B cell (primary cell): ENCODE measurements at regions not wholly inside any gene's neighbourhood (a gene's known extent, or its start where the extent isn't known, plus 50 kb on each side); places are given as distances from the start of the nearest gene placed in this dataset.

ENCODE experiments used
- ATAC-seq: fragments of 200-7000 bp; cut with Tn5 transposase; one replicate; pipeline ENCODE4 v1.10.0; 2021; ENCODE audit warnings: low read depth, mild to moderate bottlenecking, moderate number of reproducible peaks, moderate library complexity
- CTCF ChIA-PET: fragments of 350-600 bp; sonication (Branson Sonifier 250); formaldehyde crosslinking; loops from one replicate; lab custom pipeline; 2021; ENCODE audit warnings: antibody characterized with exemption, inconsistent platforms; lab: Charles Lee
- POLR2A ChIA-PET: fragments of 350-600 bp; sonication (Branson Sonifier 250); formaldehyde crosslinking; loops from one replicate; lab custom pipeline; 2021; ENCODE audit warnings: antibody characterized with exemption; lab: Charles Lee
- DNase-seq: peaks from one replicate; pipeline ENCODE4 v3.0.0; 2013
- H2AFZ ChIP-seq: 2 replicates; pipeline ENCODE4 v1.6.1; 2012; ENCODE audit warnings: mild to moderate bottlenecking, low read depth, low read length; ENCODE audit not compliant: insufficient read depth, poor library complexity, severe bottlenecking
- H3K27ac ChIP-seq, 2 donors: 1 replicate in 1 of 2; 2 replicates in 1 of 2; pipeline ENCODE4 v1.5.1; 2012 to 2013; ENCODE audit warnings: low read length in 2 of 2, mild to moderate bottlenecking in 2 of 2, moderate library complexity in 1 of 2
- H3K27me3 ChIP-seq, 4 experiments: fragments of 200-600 bp in 1 of 4; sonication (generic) in 1 of 4; replicated peaks in 1 of 4; 1 replicate in 2 of 4; 2 replicates in 2 of 4; pipeline versions ENCODE4 v1.6.1 to v1.7.0; 2013 to 2016; ENCODE audit warnings: low read length in 3 of 4, mild to moderate bottlenecking in 2 of 4, mixed read lengths in 1 of 4, moderate library complexity in 1 of 4; ENCODE audit not compliant: insufficient read depth in 4 of 4, control insufficient read depth in 3 of 4; ENCODE audit errors: control extremely low read depth in 1 of 4
- H3K36me3 ChIP-seq, 2 experiments: replicated peaks in 1 of 2; 1 replicate in 1 of 2; 2 replicates in 1 of 2; pipeline versions ENCODE4 v1.6.1 to v1.7.1; 2013; ENCODE audit warnings: low read length in 1 of 2; ENCODE audit not compliant: insufficient read depth in 2 of 2, control insufficient read depth in 1 of 2; ENCODE audit errors: control extremely low read depth in 1 of 2, extremely low read depth in 1 of 2
- H3K4me1 ChIP-seq, 2 donors: fragments of 200-600 bp in 1 of 2; sonication (generic) in 1 of 2; 1 replicate in 1 of 2; 2 replicates in 1 of 2; pipeline versions ENCODE4 v1.5.1 to v1.6.1; 2013 to 2017; ENCODE audit warnings: low read length in 2 of 2; ENCODE audit not compliant: control insufficient read depth in 2 of 2, insufficient read depth in 2 of 2
- H3K4me2 ChIP-seq: replicated peaks from 2 replicates; pipeline ENCODE3; 2012; ENCODE audit warnings: mild to moderate bottlenecking, low read depth, low read length; ENCODE audit not compliant: poor library complexity, severe bottlenecking
- H3K4me3 ChIP-seq, 5 experiments: fragments of 200-600 bp in 1 of 5; sonication (generic) in 1 of 5; 1 replicate in 3 of 5; 2 replicates in 2 of 5; pipeline versions ENCODE4 v1.5.1 to v1.7.0; 2011 to 2016; ENCODE audit warnings: low read length in 4 of 5, mild to moderate bottlenecking in 4 of 5, low read depth in 2 of 5, control low read depth in 1 of 5, moderate library complexity in 1 of 5; ENCODE audit not compliant: insufficient read depth in 1 of 5; ENCODE audit errors: control extremely low read depth in 1 of 5, extremely low read depth in 1 of 5
- H3K79me2 ChIP-seq: fragments of 200-600 bp; sonication (generic); one replicate; pipeline ENCODE4 v1.6.0; 2016; ENCODE audit warnings: low read length; ENCODE audit not compliant: control insufficient read depth, insufficient read depth
- H3K9ac ChIP-seq: fragments of 200-600 bp; sonication (generic); 2 replicates; pipeline ENCODE4 v1.6.1; 2017; ENCODE audit warnings: mild to moderate bottlenecking, low read length, moderate library complexity
- H3K9me3 ChIP-seq, 3 donors: one replicate each; pipeline versions ENCODE4 v1.6.1 to v1.7.1; 2013; ENCODE audit warnings: low read length in 2 of 3; ENCODE audit not compliant: control insufficient read depth in 2 of 3, insufficient read depth in 1 of 3; ENCODE audit errors: control extremely low read depth in 1 of 3
- H4K20me1 ChIP-seq: 2 replicates; pipeline ENCODE4 v1.6.0; 2012; ENCODE audit warnings: mild to moderate bottlenecking, low read length; ENCODE audit not compliant: insufficient read depth, control insufficient read depth, poor library complexity, severe bottlenecking
- H3K27ac Mint-ChIP-seq: one replicate; pipeline ENCODE4 v1.8.0; 2021; ENCODE audit warnings: mixed read lengths
- H3K27me3 Mint-ChIP-seq: one replicate; pipeline ENCODE4 v1.8.0; 2021; ENCODE audit warnings: mixed read lengths
- H3K4me1 Mint-ChIP-seq: one replicate; pipeline ENCODE4 v1.8.0; 2021; ENCODE audit warnings: mixed read lengths
- H3K4me3 Mint-ChIP-seq: one replicate; pipeline ENCODE4 v1.8.0; 2021; ENCODE audit warnings: mixed read lengths
- H3K9me3 Mint-ChIP-seq: one replicate; pipeline ENCODE4 v1.8.0; 2022; ENCODE audit warnings: mixed read lengths; ENCODE audit not compliant: insufficient read depth
- EZH2 ChIP-seq: IDR thresholded peaks from 2 replicates; pipeline ENCODE4 v1.6.1; 2012; ENCODE audit warnings: borderline replicate concordance, low read depth, mild to moderate bottlenecking, moderate library complexity, low read length; ENCODE audit not compliant: insufficient read depth, poor library complexity, severe bottlenecking
- WGBS: methylation state at CpG from one replicate; pipeline ENCODE4 v1.1.5; 2013; ENCODE audit warnings: missing lambda C conversion rate; ENCODE audit not compliant: insufficient coverage; 5-methylcytosine and 5-hydroxymethylcytosine counted together
- intact Hi-C: fragments of 100-400 bp; cut with micrococcal nuclease; formaldehyde crosslinking; loops from one replicate; pipeline ENCODE4 v1.10.0; 2022
- TF ChIP-seq, protein P1 (sequence below): fragments of 200-600 bp; IDR thresholded peaks from one replicate; pipeline ENCODE4 v1.8.0; 2022; ENCODE audit warnings: antibody characterized with exemption, mild to moderate bottlenecking

DNA sequence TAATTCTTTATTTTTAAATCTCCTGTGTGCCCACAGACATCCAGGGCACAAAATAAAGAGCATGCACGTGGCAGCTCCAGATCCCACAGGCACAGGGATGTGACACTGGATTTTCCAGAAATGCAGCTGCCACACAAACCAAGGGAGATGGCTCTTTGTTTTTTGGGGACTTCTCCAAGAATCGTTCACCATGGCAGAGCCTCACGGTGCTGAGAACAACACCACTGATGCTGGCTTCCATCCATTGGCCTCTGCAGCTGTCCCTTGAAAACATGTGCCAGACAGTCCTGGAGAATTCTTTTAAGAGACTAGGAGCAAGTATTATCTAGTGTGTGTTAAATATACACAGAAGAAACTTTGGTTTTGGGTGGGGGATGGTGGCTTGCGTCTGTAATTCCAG is 73.2 kb upstream of the SLC22A11 start:
- H3K4me1 Mint-ChIP-seq, result no peaks in the 10 kb centered on the region
- 83% methylated on average over 3 of the region's 4 CpGs for WGBS
- no peak overlapping the region for H3K9ac ChIP-seq
- no peaks in the 10 kb centered on the region for H3K9me3 ChIP-seq
- no peak for ATAC-seq
- H3K4me1 ChIP-seq, result no peaks in the 10 kb centered on the region
- no peak overlapping the region for H3K4me2 ChIP-seq
- H3K36me3 ChIP-seq, result no peaks in the 10 kb centered on the region
- peaks cover 0 to 3% (median 0%) of the 10 kb centered on the region in 4 experiments for H3K27me3 ChIP-seq
- H3K27ac Mint-ChIP-seq, result no peak overlapping the region
- no peaks in the 10 kb centered on the region for H4K20me1 ChIP-seq
- H3K4me3 Mint-ChIP-seq, result no peak overlapping the region
- no peaks in the 10 kb centered on the region for H3K79me2 ChIP-seq
- intact Hi-C loops, result no loop called here
- CTCF ChIA-PET, result no interaction called here
- H3K4me3 ChIP-seq, result no peak overlapping the region
- H2AFZ ChIP-seq, result no peak overlapping the region
- TF ChIP-seq EZH2, result no peak
- TF ChIP-seq, protein P1, sequence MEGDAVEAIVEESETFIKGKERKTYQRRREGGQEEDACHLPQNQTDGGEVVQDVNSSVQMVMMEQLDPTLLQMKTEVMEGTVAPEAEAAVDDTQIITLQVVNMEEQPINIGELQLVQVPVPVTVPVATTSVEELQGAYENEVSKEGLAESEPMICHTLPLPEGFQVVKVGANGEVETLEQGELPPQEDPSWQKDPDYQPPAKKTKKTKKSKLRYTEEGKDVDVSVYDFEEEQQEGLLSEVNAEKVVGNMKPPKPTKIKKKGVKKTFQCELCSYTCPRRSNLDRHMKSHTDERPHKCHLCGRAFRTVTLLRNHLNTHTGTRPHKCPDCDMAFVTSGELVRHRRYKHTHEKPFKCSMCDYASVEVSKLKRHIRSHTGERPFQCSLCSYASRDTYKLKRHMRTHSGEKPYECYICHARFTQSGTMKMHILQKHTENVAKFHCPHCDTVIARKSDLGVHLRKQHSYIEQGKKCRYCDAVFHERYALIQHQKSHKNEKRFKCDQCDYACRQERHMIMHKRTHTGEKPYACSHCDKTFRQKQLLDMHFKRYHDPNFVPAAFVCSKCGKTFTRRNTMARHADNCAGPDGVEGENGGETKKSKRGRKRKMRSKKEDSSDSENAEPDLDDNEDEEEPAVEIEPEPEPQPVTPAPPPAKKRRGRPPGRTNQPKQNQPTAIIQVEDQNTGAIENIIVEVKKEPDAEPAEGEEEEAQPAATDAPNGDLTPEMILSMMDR, result no peak
- H3K27ac ChIP-seq, result no peak overlapping the region
- H3K9me3 Mint-ChIP-seq, result no peaks in the 10 kb centered on the region
- no peak for DNase-seq
- POLR2A ChIA-PET, result interaction anchor here (0.8 kb wide), 1 partner anchor 33 kb away, joined by 3 read pairs; no protein-coding TSS in a partner anchor
- H3K27me3 Mint-ChIP-seq, result peaks cover 29% of the 10 kb centered on the region

DNA sequence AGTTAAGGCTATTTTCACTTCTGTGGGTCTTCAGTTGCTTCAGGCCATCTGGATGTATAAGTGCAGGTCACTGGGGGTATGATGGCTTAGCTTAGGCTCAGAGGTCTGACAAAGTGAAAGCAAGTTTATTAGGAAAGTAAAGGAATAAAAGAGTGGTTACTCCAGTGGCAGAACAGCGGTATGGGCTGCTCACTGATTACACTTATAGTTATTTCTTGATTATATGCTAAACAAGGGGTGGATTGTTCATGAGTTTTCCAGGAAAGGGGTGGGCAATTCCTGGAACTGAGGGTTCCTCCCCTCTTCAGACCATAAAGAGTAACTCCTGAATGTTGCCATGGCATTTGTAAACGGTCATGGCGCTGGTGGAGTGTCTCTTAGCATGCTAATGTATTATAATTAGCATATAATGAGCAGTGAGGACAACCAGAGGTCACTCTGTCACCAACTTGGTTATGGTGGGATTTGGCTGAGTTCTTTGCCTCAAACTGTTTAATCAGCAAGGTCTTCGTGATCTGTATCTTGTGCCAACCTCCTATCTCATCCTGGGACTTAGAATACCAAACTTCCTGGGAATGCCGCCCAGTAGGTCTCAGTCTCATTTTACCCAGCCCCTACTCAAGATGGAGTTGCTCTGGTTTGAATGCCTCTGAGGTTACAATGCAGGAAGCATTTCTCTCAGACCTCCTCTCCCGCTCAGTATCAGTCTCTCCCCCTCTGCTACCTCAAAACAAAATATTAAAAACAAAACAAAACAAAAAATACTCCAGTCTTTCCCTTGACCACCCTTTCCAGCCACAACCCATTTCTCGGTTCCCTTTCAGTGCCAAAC is 71.3 kb upstream of the SLC22A11 start:
- Mint-ChIP-seq H3K4me1 (peaks cover under 1% of the 10 kb centered on the region), H3K4me3 (no peak overlapping the region), H3K27ac (no peak overlapping the region), H3K9me3 (no peaks in the 10 kb centered on the region), H3K27me3 (peaks cover 30% of the 10 kb centered on the region)
- TF ChIP-seq EZH2, result no peak
- TF ChIP-seq, protein P1, result no peak
- Histone ChIP-seq H3K79me2 (no peaks in the 10 kb centered on the region), H2AFZ (no peak overlapping the region), H3K4me3 (no peak overlapping the region), H3K4me1 (no peaks in the 10 kb centered on the region), H3K9me3 (no peaks in the 10 kb centered on the region), H3K9ac (no peak overlapping the region), H3K4me2 (no peak overlapping the region), H4K20me1 (no peaks in the 10 kb centered on the region), H3K27me3 (peaks cover 0 to under 1% (median 0%) of the 10 kb centered on the region in 4 experiments), H3K36me3 (no peaks in the 10 kb centered on the region), H3K27ac (no peak overlapping the region)
- CTCF ChIA-PET, result no interaction called here
- no peak for ATAC-seq
- WGBS, result 82% methylated on average over 4 of the region's 7 CpGs
- POLR2A ChIA-PET, result no interaction called here
- intact Hi-C loops, result no loop called here
- DNase-seq, result no peak
